ENCODE measurements at regions not wholly inside any gene's neighbourhood (a gene's known extent, or its start where the extent isn't known, plus 50 kb on each side); places are given as distances from the start of the nearest gene placed in this dataset.

GRCh38 chr6:126252154-126252553 lies 87.8 kb upstream of the CENPW start:
- TF ChIP-seq CTCF (IDR thresholded peaks at IDR 0.05) (no peak), ATF1 (CRISPR knock-in tag; IDR thresholded peaks at IDR 0.05) (no peak)

Data from WTC11 (cell line).